ENCODE measurements at regions not wholly inside any gene's neighbourhood (a gene's known extent, or its start where the extent isn't known, plus 50 kb on each side); places are given as distances from the start of the nearest gene placed in this dataset.
A peak's percentile ranks its signal among the peaks of the same experiment; 100 is the strongest.

DNA sequence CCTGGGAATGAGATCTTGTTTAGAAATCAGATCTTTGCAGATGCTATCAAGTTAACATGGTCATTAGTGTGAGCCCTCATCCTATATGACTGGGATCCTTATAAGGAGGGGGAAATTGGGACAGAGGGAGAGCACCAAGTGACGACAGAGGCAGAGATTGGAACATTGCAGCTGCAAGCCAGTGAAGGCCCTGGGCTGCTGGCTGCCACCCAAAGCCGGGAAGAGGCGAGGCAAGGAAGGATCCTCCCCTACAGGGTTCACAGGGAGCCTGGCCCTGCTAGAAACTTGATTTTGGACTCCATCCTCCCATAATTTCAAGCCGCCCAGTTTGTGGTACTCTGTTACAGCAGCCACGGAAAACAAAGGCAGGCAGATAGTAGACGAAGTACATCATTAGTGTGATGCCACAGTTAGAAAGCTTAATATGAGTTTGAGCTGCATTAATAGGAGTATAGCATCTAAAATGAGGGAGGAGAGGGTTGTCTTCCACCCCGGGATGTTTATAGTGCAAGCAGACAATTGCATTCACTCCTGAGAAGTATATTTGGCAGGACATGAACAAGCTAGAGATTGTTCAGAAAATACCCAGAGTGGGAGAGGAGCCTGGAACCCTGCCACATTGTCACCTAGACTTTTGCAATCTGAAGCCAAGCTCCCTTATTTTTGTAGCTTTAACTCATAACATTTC is 56.8 kb upstream of the CLMP start:
- no peak overlapping the region for H3K4me3 ChIP-seq (ENCODE audit: low read depth, low read length)
- no peak for DNase-seq (ENCODE audit: low read depth)
- TF ChIP-seq CTCF (conservative IDR thresholded peaks at IDR 0.05; ENCODE audit: low read depth, low read length) = no peak

DNA sequence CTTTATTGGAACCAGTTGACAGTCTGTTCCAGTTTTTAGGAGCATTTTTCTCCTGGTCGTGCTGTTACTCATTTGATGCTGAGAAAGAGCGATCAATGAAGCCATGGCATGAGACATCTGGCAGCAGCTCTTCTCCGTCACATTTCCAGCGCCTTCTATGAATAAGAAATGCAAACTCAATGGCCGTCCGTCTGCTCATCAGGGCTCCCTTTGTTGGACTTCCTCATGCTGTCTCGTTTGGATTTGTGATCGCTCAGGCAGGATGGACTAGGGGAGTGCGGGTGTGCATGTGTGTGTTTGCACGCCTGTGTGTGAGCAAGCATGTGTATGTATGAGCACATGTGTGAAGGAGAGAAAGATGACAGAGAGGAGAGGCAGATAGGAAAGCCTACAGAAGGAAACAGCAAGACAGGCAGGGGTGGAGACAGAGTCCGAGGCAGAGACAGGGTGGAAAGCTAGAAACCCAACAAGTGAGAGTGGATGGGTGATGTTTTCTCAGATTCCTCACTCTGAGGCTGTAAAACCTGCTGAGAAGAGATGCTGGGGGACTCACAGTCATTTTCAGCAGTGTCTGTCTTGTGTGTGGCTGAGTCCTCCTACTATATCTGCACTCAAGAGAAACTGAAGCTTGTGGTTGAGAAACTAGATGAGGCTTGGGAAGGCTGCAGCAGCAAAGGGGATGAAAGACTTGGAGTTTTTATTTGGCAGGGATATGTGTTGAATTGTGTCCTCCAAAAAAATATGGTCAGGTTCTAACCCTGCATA is 56.0 kb upstream of the CLMP start:
- TF ChIP-seq CTCF (conservative IDR thresholded peaks at IDR 0.05; ENCODE audit: low read depth, low read length) = no peak

DNA sequence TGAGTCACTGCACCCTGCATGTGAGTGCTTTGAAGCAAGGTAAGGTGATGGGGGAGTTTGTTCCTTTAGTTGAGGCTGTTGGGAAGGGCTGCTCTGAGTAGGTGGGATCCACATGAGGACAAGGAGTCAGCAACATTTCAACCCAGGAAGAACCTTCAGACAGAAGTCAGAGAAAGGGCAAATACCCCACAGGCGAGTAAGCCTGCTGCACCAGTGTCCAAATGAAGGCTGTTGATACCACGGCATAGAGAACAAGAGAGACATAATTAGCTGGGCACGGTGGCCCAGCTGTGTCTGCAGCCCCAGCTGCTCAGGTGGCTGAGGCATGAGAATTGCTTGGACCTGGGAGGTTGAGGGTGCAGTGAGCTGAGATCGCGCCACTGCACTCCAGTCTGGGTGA is 54.3 kb upstream of the CLMP start:
- DNase-seq (ENCODE audit: low read depth) = no peak
- no peak overlapping the region for H3K4me3 ChIP-seq (ENCODE audit: low read depth, low read length)
- TF ChIP-seq CTCF (conservative IDR thresholded peaks at IDR 0.05; ENCODE audit: low read depth, low read length) = no peak

More for the DNA sequence above, 56.0 kb upstream of the CLMP start:
- DNase-seq (ENCODE audit: low read depth) = no peak
- no peak overlapping the region for H3K4me3 ChIP-seq (ENCODE audit: low read depth, low read length)

- H3K4me3 ChIP-seq (ENCODE audit: low read depth, low read length) = no peak overlapping the region
- no peak for DNase-seq (ENCODE audit: low read depth)
- TF ChIP-seq CTCF (conservative IDR thresholded peaks at IDR 0.05; ENCODE audit: low read depth, low read length) = no peak
These were observed 52.8 kb upstream of the CLMP start for GRCh38 chr11:123247813-123248379.

GRCh38 chr11:123247496-123247799 is 52.4 kb upstream of the CLMP start:
- DNase-seq (ENCODE audit: low read depth) = no peak
- no peak overlapping the region for H3K4me3 ChIP-seq (ENCODE audit: low read depth, low read length)
- TF ChIP-seq CTCF (conservative IDR thresholded peaks at IDR 0.05; ENCODE audit: low read depth, low read length) = no peak

- peak; percentile 25 for DNase-seq (ENCODE audit: low read depth)
- TF ChIP-seq CTCF (conservative IDR thresholded peaks at IDR 0.05; ENCODE audit: low read depth, low read length) = peak; percentile 98
- H3K4me3 ChIP-seq (ENCODE audit: low read depth, low read length) = no peak overlapping the region
These were observed 51.9 kb upstream of the CLMP start for GRCh38 chr11:123246749-123247495.

Measured in epithelial cell of proximal tubule (primary cell).